HepG2 (cell line): ENCODE measurements at regions not wholly inside any gene's neighbourhood (a gene's known extent, or its start where the extent isn't known, plus 50 kb on each side); places are given as distances from the start of the nearest gene placed in this dataset.

Experiments used
- AGO1 ChIP-seq: fragments of 200-400 bp; formaldehyde crosslinking; IDR thresholded peaks from 2 replicates; pipeline ENCODE4 v1.6.1; 2017; ENCODE audit warnings: mild to moderate bottlenecking, low read depth, low read length, moderate library complexity; ENCODE audit not compliant: poor library complexity, severe bottlenecking
- BCL6 ChIP-seq: IDR thresholded peaks from 2 replicates; pipeline ENCODE4 v1.6.1; 2016; ENCODE audit warnings: missing genetic modification reagents, missing compliant biosample characterization
- ELF3 ChIP-seq: IDR thresholded peaks from 2 replicates; pipeline ENCODE4 v1.6.1; 2016; ENCODE audit warnings: missing genetic modification reagents, missing compliant biosample characterization
- FOXA1 ChIP-seq, 2 experiments: fragments of 450-650 bp in 1 of 2; sonication (generic) in 1 of 2; formaldehyde crosslinking in 1 of 2; IDR thresholded peaks; 2 replicates each; pipeline versions ENCODE4 v1.4.0 to v1.6.1; 2016 to 2020; ENCODE audit warnings: missing genetic modification reagents in 1 of 2
- FOXJ3 ChIP-seq: sonication (generic); formaldehyde crosslinking; IDR thresholded peaks from 2 replicates; pipeline ENCODE4 v1.4.0; 2020; ENCODE audit warnings: missing genetic modification reagents, mild to moderate bottlenecking, borderline replicate concordance
- HMG20B ChIP-seq: conservative IDR thresholded peaks from 2 replicates; pipeline ENCODE4 v1.6.1; 2016; ENCODE audit warnings: missing genetic modification reagents, missing compliant biosample characterization
- MIER3 ChIP-seq: IDR thresholded peaks from 2 replicates; pipeline ENCODE4 v1.6.1; 2016; ENCODE audit warnings: missing compliant biosample characterization, borderline replicate concordance
- PATZ1 ChIP-seq: sonication (generic); formaldehyde crosslinking; IDR thresholded peaks from 2 replicates; pipeline ENCODE4 v1.4.0; 2020; ENCODE audit warnings: missing genetic modification reagents
- RFXAP ChIP-seq: sonication (generic); formaldehyde crosslinking; IDR thresholded peaks from 2 replicates; pipeline ENCODE4 v1.4.0; 2020; ENCODE audit warnings: missing genetic modification reagents, borderline replicate concordance
- SNAI1 ChIP-seq: sonication (generic); formaldehyde crosslinking; IDR thresholded peaks from 2 replicates; pipeline ENCODE4 v1.5.0; 2020; ENCODE audit warnings: mild to moderate bottlenecking, missing genetic modification reagents, borderline replicate concordance
- TCF7 ChIP-seq: sonication (generic); IDR thresholded peaks from 2 replicates; pipeline ENCODE4 v1.6.1; 2016; ENCODE audit warnings: antibody characterized with exemption, low read depth
- ZFP90 ChIP-seq: sonication (generic); formaldehyde crosslinking; IDR thresholded peaks from 2 replicates; pipeline ENCODE4 v1.8.0; 2022; ENCODE audit warnings: missing genetic modification reagents, mild to moderate bottlenecking, inconsistent platforms, borderline replicate concordance
- ZNF264 ChIP-seq: sonication (generic); formaldehyde crosslinking; IDR thresholded peaks from 2 replicates; pipeline ENCODE4 v1.4.0; 2020; ENCODE audit warnings: missing genetic modification reagents
- ZNF292 ChIP-seq: sonication (generic); formaldehyde crosslinking; IDR thresholded peaks from 2 replicates; pipeline ENCODE4 v1.8.1; 2022; ENCODE audit warnings: mild to moderate bottlenecking, low read depth, missing genetic modification reagents, borderline replicate concordance
- ZNF317 ChIP-seq: sonication (generic); formaldehyde crosslinking; IDR thresholded peaks from 2 replicates; pipeline ENCODE4 v1.5.0; 2020; ENCODE audit warnings: mild to moderate bottlenecking, missing genetic modification reagents
- ZNF432 ChIP-seq: sonication (generic); formaldehyde crosslinking; IDR thresholded peaks from 2 replicates; pipeline ENCODE4 v1.5.0; 2020; ENCODE audit warnings: missing genetic modification reagents, mild to moderate bottlenecking, borderline replicate concordance
- ZNF580 ChIP-seq: IDR thresholded peaks from 2 replicates; pipeline ENCODE4 v1.6.1; 2016; ENCODE audit warnings: low read depth, borderline replicate concordance
- ZNF589 ChIP-seq: sonication (generic); formaldehyde crosslinking; conservative IDR thresholded peaks from 2 replicates; pipeline ENCODE4 v1.8.0; 2022; ENCODE audit warnings: mild to moderate bottlenecking, moderate library complexity, missing genetic modification reagents
- ZNF609 ChIP-seq: sonication (generic); formaldehyde crosslinking; IDR thresholded peaks from 2 replicates; pipeline ENCODE4 v1.4.0; 2020; ENCODE audit warnings: mild to moderate bottlenecking, missing genetic modification reagents, borderline replicate concordance
- ZNF644 ChIP-seq: IDR thresholded peaks from 2 replicates; pipeline ENCODE4 v1.6.1; 2016; ENCODE audit warnings: low read depth
- ZNF777 ChIP-seq: sonication (generic); formaldehyde crosslinking; IDR thresholded peaks from 2 replicates; pipeline ENCODE4 v1.4.0; 2020; ENCODE audit warnings: missing genetic modification reagents
- TF ChIP-seq, protein P1 (sequence below): sonication (generic); formaldehyde crosslinking; IDR thresholded peaks from 2 replicates; pipeline ENCODE4 v1.4.0; 2020; ENCODE audit warnings: missing genetic modification reagents

GRCh38 chr12:46579474-46579873, 206.9 kb upstream of the SLC38A2 start (continued):
- TF ChIP-seq ZNF609 (CRISPR knock-in tag) (peak; percentile 63; the same call in 1 of the 2 replicates), ZNF589 (no peak), TCF7 (peak; percentile 45; the same call in 1 of the 2 replicates), ZNF580 (CRISPR knock-in tag) (0 out of 2 replicates have a peak, but pooled peaks have one; percentile 30), RFXAP (no peak), ZNF264 (CRISPR knock-in tag) (peak; percentile 37; the same call in 1 of the 2 replicates), ZNF292 (0 out of 2 replicates have a peak, but pooled peaks have one; percentile 46), AGO1 (no peak), BCL6 (CRISPR knock-in tag) (peak; percentile 84), SNAI1 (no peak), MIER3 (CRISPR knock-in tag) (0 out of 2 replicates have a peak, but pooled peaks have one; percentile 23), HMG20B (CRISPR knock-in tag) (peak; percentile 83), ZNF644 (peak; percentile 97), ZNF777 (CRISPR knock-in tag) (no peak), FOXJ3 (CRISPR knock-in tag) (peak; percentile 88; the same call in 1 of the 2 replicates), ELF3 (CRISPR knock-in tag) (peak; percentile 42), FOXA1 (IDR thresholded peaks at IDR 0.05) (no peak), FOXA1 (CRISPR knock-in tag; IDR thresholded peaks at IDR 0.05) (peak; percentile 85), ZFP90 (CRISPR knock-in tag) (no peak), PATZ1 (CRISPR knock-in tag) (no peak), ZNF432 (CRISPR knock-in tag) (no peak), ZNF317 (CRISPR knock-in tag) (peak; percentile 68; the same call in 1 of the 2 replicates)
- TF ChIP-seq, protein P1, sequence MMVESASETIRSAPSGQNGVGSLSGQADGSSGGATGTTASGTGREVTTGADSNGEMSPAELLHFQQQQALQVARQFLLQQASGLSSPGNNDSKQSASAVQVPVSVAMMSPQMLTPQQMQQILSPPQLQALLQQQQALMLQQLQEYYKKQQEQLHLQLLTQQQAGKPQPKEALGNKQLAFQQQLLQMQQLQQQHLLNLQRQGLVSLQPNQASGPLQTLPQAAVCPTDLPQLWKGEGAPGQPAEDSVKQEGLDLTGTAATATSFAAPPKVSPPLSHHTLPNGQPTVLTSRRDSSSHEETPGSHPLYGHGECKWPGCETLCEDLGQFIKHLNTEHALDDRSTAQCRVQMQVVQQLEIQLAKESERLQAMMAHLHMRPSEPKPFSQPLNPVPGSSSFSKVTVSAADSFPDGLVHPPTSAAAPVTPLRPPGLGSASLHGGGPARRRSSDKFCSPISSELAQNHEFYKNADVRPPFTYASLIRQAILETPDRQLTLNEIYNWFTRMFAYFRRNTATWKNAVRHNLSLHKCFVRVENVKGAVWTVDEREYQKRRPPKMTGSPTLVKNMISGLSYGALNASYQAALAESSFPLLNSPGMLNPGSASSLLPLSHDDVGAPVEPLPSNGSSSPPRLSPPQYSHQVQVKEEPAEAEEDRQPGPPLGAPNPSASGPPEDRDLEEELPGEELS (CRISPR knock-in tag): peak; percentile 84
